HG02610 (cell line): ENCODE measurements at regions not wholly inside any gene's neighbourhood (a gene's known extent, or its start where the extent isn't known, plus 50 kb on each side); places are given as distances from the start of the nearest gene placed in this dataset.
"Not testable (repeated sequence)": the region's sequence is repeated elsewhere in the genome, so short reads cannot be mapped to it uniquely, and the experiment has no call there.

Experiments
- ATAC-seq: cut with Tn5 transposase; IDR thresholded peaks from one replicate; pipeline ENCODE4 v1.9.1; 2021; ENCODE audit warnings: mild to moderate bottlenecking, moderate library complexity; ENCODE audit not compliant: unreplicated experiment

- ATAC-seq, result no peak
Observed at GRCh38 chr10:94123258-94123995, 129.7 kb downstream of the PLCE1 start.

- not testable (repeated sequence) for ATAC-seq
Observed at GRCh38 chr10:94124147-94124546, 130.4 kb downstream of the PLCE1 start.

GRCh38 chr10:94125268-94125667 lies 131.5 kb downstream of the PLCE1 start:
- not testable (repeated sequence) for ATAC-seq

- no peak for ATAC-seq
Observed at GRCh38 chr10:94125856-94126255, 132.1 kb downstream of the PLCE1 start.

- no peak for ATAC-seq
Observed at GRCh38 chr10:94129393-94130130, 135.8 kb downstream of the PLCE1 start.

GRCh38 chr10:94131885-94132284 lies 138.2 kb downstream of the PLCE1 start:
- no peak for ATAC-seq

GRCh38 chr10:94133239-94133638 lies 139.5 kb downstream of the PLCE1 start:
- no peak for ATAC-seq

- no peak for ATAC-seq
Observed at GRCh38 chr10:94137747-94138146, 144.0 kb downstream of the PLCE1 start.

- no peak for ATAC-seq
Observed at GRCh38 chr10:94138391-94138790, 144.7 kb downstream of the PLCE1 start.

- ATAC-seq, result no peak
Observed at GRCh38 chr10:94143261-94143660, 149.5 kb downstream of the PLCE1 start.

GRCh38 chr10:94146313-94146712 lies 152.6 kb downstream of the PLCE1 start:
- no peak for ATAC-seq

- no peak for ATAC-seq
Observed at GRCh38 chr10:94146746-94147145, 153.0 kb downstream of the PLCE1 start.

- no peak for ATAC-seq
Observed at GRCh38 chr10:94149702-94150101, 156.0 kb downstream of the PLCE1 start.

- ATAC-seq, result no peak
Observed at GRCh38 chr10:94150541-94151184, 156.9 kb downstream of the PLCE1 start.

- ATAC-seq, result no peak
Observed at GRCh38 chr10:94155722-94156271, 162.1 kb downstream of the PLCE1 start.

GRCh38 chr10:94156453-94156852 lies 162.7 kb downstream of the PLCE1 start:
- ATAC-seq, result no peak

GRCh38 chr10:94165158-94165611 lies 171.5 kb downstream of the PLCE1 start:
- not testable (repeated sequence) for ATAC-seq

GRCh38 chr10:94172332-94172731 lies 178.6 kb downstream of the PLCE1 start:
- no peak for ATAC-seq

- no peak for ATAC-seq
Observed at GRCh38 chr10:94173594-94173993, 179.9 kb downstream of the PLCE1 start.

- ATAC-seq, result no peak
Observed at GRCh38 chr10:94174838-94175237, 181.1 kb downstream of the PLCE1 start.

GRCh38 chr10:94178475-94179253 lies 184.1 kb downstream of the NOC3L start:
- ATAC-seq, result no peak
